ENCODE measurements at regions not wholly inside any gene's neighbourhood (a gene's known extent, or its start where the extent isn't known, plus 50 kb on each side); places are given as distances from the start of the nearest gene placed in this dataset.

- H3K27ac Mint-ChIP-seq, result no peak overlapping the region
Observed at GRCh38 chr13:104798486-104798885, 1732.3 kb upstream of the SLC10A2 start.

GRCh38 chr13:104796581-104796980 lies 1730.4 kb upstream of the SLC10A2 start:
- peaks cover 0 to 1% of the 10 kb centered on the region in 2 donors for H3K9me3 Mint-ChIP-seq
- no peaks in the 10 kb centered on the region for H3K36me3 Mint-ChIP-seq
- H3K4me3 Mint-ChIP-seq, result no peak overlapping the region
- ATAC-seq (replicated peaks) (no peak), DNase-seq (no peak)
- H3K4me1 Mint-ChIP-seq, result no peaks in the 10 kb centered on the region
- H3K27me3 Mint-ChIP-seq, result no peaks in the 10 kb centered on the region
- H3K27ac Mint-ChIP-seq, result no peak overlapping the region

More at GRCh38 chr13:104798486-104798885, 1732.3 kb upstream of the SLC10A2 start:
- H3K4me3 Mint-ChIP-seq, result no peak overlapping the region
- no peaks in the 10 kb centered on the region for H3K36me3 Mint-ChIP-seq
- peaks cover 0 to 1% of the 10 kb centered on the region in 2 donors for H3K9me3 Mint-ChIP-seq
- H3K4me1 Mint-ChIP-seq, result no peaks in the 10 kb centered on the region
- DNase-seq, result no peak
- H3K27me3 Mint-ChIP-seq, result no peaks in the 10 kb centered on the region
- no peak for ATAC-seq (replicated peaks)

DNA sequence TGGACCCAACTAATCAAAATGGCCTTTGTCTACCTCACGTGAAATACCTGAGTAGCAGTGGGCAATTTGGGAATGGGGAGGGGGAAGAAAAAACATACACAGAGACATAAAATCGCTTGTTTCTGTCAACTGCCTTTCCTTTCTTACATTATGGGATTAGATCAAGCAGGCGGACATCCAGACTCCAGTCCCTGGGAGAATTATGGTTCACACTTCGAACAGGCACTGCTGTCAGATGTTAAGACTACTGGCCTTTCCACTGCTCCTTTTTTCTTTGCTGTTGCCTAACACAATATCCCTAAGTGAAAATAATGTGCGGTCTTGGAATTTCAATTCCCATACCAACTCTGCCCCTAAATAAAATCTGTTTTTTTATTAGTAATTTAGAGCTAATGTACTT lies 1719.7 kb upstream of the SLC10A2 start:
- Mint-ChIP-seq H3K4me3 (no peak overlapping the region), H3K36me3 (no peaks in the 10 kb centered on the region), H3K9me3 (peaks cover 4 to 7% of the 10 kb centered on the region in 2 donors), H3K27ac (no peak overlapping the region), H3K27me3 (no peaks in the 10 kb centered on the region), H3K4me1 (peaks cover 0 to 2% of the 10 kb centered on the region in 2 donors)
- DNase-seq (no peak), ATAC-seq (replicated peaks) (no peak)

GRCh38 chr13:104784891-104785290 lies 1718.7 kb upstream of the SLC10A2 start:
- H3K27me3 Mint-ChIP-seq, result no peaks in the 10 kb centered on the region
- no peaks in the 10 kb centered on the region for H3K36me3 Mint-ChIP-seq
- DNase-seq, result no peak
- H3K9me3 Mint-ChIP-seq, result peaks cover 4 to 12% of the 10 kb centered on the region in 2 donors
- ATAC-seq (replicated peaks), result no peak
- H3K27ac Mint-ChIP-seq, result no peak overlapping the region
- no peak overlapping the region for H3K4me3 Mint-ChIP-seq
- peaks cover 0 to 2% of the 10 kb centered on the region in 2 donors for H3K4me1 Mint-ChIP-seq

DNA sequence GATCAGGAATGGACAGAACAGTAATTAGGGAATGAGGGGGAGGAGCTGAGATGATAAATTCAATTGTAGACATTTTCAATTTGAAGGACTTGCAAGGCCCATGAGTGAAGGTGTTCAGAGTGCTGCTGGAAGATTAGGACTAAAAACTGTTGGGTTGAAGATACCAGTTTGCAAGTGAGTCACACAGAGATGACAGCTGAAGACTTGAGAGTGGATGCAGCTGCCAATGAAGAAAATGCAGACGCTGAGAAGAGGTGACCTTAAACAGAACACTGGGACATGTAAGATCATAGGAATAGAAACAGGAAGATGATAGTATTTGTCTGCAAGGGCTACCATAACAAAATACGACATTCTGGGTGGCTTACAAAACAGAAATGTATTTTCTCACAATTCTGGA lies 1716.5 kb upstream of the SLC10A2 start:
- Mint-ChIP-seq H3K9me3 (peaks cover 4 to 12% of the 10 kb centered on the region in 2 donors), H3K4me3 (no peak overlapping the region), H3K4me1 (peaks cover 0 to 2% of the 10 kb centered on the region in 2 donors), H3K27me3 (no peaks in the 10 kb centered on the region), H3K27ac (no peak overlapping the region), H3K36me3 (no peaks in the 10 kb centered on the region)
- no peak for ATAC-seq (replicated peaks)
- no peak for DNase-seq

- no peak overlapping the region for H3K27ac Mint-ChIP-seq
Observed at GRCh38 chr13:104779311-104779993, 1713.2 kb upstream of the SLC10A2 start.

GRCh38 chr13:104773775-104774174 lies 1707.6 kb upstream of the SLC10A2 start:
- Mint-ChIP-seq H3K27ac (no peak overlapping the region), H3K27me3 (no peaks in the 10 kb centered on the region), H3K4me3 (no peak overlapping the region), H3K4me1 (no peaks in the 10 kb centered on the region), H3K36me3 (no peaks in the 10 kb centered on the region), H3K9me3 (no peaks in the 10 kb centered on the region)
- ATAC-seq (replicated peaks) (no peak), DNase-seq (no peak)

More at GRCh38 chr13:104779311-104779993, 1713.2 kb upstream of the SLC10A2 start:
- Mint-ChIP-seq H3K9me3 (peaks cover 4 to 12% of the 10 kb centered on the region in 2 donors), H3K36me3 (no peaks in the 10 kb centered on the region), H3K4me3 (no peak overlapping the region), H3K27me3 (no peaks in the 10 kb centered on the region), H3K4me1 (peaks cover 0 to 2% of the 10 kb centered on the region in 2 donors)
- no peak for DNase-seq
- ATAC-seq (replicated peaks), result no peak

GRCh38 chr13:104769545-104769944 lies 1703.3 kb upstream of the SLC10A2 start:
- H3K9me3 Mint-ChIP-seq, result no peaks in the 10 kb centered on the region
- H3K4me1 Mint-ChIP-seq, result no peaks in the 10 kb centered on the region
- H3K4me3 Mint-ChIP-seq, result no peak overlapping the region
- ATAC-seq (replicated peaks) (no peak), DNase-seq (no peak)
- no peak overlapping the region for H3K27ac Mint-ChIP-seq
- H3K36me3 Mint-ChIP-seq, result no peaks in the 10 kb centered on the region
- no peaks in the 10 kb centered on the region for H3K27me3 Mint-ChIP-seq

DNA sequence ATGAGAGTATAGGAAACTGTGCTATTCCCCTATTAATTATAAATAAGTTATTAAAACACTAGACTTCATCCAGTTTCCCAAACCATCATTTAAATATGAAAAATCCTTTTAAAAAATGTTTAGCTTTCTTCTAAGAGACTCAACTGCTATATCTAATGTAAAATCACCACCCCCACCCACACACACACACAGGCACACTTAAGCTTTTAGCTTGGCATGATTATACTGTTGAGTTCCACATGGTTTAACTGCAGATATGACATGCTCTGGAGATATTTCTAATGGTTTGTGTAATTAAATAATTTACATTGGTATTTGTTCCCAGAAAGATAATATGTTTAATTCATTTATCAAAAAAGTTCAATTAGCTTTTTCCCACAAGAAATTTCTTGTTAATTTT lies 1700.1 kb upstream of the SLC10A2 start:
- no peak for ATAC-seq (replicated peaks)

DNA sequence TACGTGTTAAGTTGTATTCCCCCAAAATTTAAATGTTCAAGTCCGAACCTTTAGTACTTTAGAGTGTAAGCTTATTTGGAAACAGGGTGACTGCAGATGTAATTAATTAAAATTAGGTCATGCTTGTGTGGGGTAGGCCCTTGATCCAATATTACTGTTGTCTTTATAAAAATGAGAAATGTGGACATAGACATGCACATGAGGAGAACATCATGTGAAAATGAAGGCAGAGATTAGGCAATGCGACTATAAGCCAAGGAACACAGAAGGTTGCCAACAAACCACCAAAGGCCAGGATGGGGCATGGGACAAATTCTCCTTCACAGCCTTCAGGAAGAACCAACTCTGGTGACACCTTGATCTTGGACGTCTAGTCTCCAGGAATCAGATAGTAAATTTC lies 1698.4 kb upstream of the SLC10A2 start:
- no peaks in the 10 kb centered on the region for H3K4me1 Mint-ChIP-seq
- H3K27ac Mint-ChIP-seq, result no peak overlapping the region
- H3K4me3 Mint-ChIP-seq, result no peak overlapping the region
- H3K27me3 Mint-ChIP-seq, result no peaks in the 10 kb centered on the region
- no peaks in the 10 kb centered on the region for H3K36me3 Mint-ChIP-seq
- ATAC-seq (replicated peaks), result no peak
- no peaks in the 10 kb centered on the region for H3K9me3 Mint-ChIP-seq
- no peak for DNase-seq

More for the DNA sequence above, 1700.1 kb upstream of the SLC10A2 start:
- DNase-seq, result no peak
- Mint-ChIP-seq H3K27ac (no peak overlapping the region), H3K36me3 (no peaks in the 10 kb centered on the region), H3K27me3 (no peaks in the 10 kb centered on the region), H3K9me3 (no peaks in the 10 kb centered on the region), H3K4me1 (no peaks in the 10 kb centered on the region), H3K4me3 (no peak overlapping the region)

DNA sequence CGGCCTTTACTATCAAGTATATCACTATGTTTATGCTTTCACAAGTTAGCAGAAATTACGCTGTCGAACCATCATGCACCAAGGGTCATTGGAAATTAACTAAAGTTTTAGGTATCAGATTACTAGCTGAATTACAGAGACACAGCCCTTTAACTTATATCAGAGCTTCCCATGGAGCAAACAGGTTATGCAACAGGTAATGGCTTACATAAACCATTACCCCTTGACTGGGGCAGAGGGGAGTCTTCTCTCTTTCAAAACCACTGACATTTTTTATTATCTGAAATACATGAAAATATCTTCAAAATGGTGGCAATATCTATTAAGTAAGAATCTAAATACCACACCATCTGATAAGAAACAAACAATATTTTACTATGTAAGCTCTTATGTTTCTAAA lies 1692.9 kb upstream of the SLC10A2 start:
- no peaks in the 10 kb centered on the region for H3K36me3 Mint-ChIP-seq
- no peaks in the 10 kb centered on the region for H3K4me1 Mint-ChIP-seq
- ATAC-seq (replicated peaks) (no peak), DNase-seq (no peak)
- H3K27ac Mint-ChIP-seq, result no peak overlapping the region
- H3K4me3 Mint-ChIP-seq, result no peak overlapping the region
- H3K27me3 Mint-ChIP-seq, result no peaks in the 10 kb centered on the region
- H3K9me3 Mint-ChIP-seq, result no peaks in the 10 kb centered on the region

- no peak for ATAC-seq (replicated peaks)
- Mint-ChIP-seq H3K36me3 (no peaks in the 10 kb centered on the region), H3K4me1 (no peaks in the 10 kb centered on the region), H3K4me3 (no peak overlapping the region), H3K27me3 (no peaks in the 10 kb centered on the region), H3K9me3 (peaks cover 0 to 2% of the 10 kb centered on the region in 2 donors), H3K27ac (no peak overlapping the region)
- DNase-seq, result no peak
Observed at GRCh38 chr13:104757712-104758111, 1691.5 kb upstream of the SLC10A2 start.

DNA sequence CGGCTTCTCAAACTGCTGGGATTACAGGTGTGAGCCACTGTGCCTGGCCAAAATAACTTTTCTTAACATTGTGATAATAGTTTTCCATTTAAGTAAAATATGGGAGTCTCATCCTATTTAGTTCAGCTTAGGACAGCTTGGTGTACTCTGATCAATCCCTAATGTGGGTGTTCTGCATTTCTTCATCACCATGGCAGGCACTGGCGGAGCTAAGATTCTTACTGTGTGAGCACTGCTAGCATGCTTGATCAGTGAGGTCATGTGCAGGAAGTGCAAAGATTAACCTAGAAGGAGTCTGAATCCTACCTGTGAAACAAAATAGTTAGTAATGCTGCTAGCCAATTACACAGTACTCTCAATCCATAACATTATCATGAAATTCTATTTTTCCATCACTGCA lies 1684.2 kb upstream of the SLC10A2 start:
- no peak for DNase-seq
- H3K9me3 Mint-ChIP-seq, result peaks cover 3 to 4% of the 10 kb centered on the region in 2 donors
- ATAC-seq (replicated peaks), result no peak
- no peaks in the 10 kb centered on the region for H3K4me1 Mint-ChIP-seq
- H3K27ac Mint-ChIP-seq, result no peak overlapping the region
- no peak overlapping the region for H3K4me3 Mint-ChIP-seq
- no peaks in the 10 kb centered on the region for H3K36me3 Mint-ChIP-seq
- H3K27me3 Mint-ChIP-seq, result no peaks in the 10 kb centered on the region

GRCh38 chr13:104740641-104741222 lies 1674.5 kb upstream of the SLC10A2 start:
- H3K4me1 Mint-ChIP-seq, result no peaks in the 10 kb centered on the region
- no peak for DNase-seq
- ATAC-seq (replicated peaks), result no peak
- H3K36me3 Mint-ChIP-seq, result no peaks in the 10 kb centered on the region
- no peak overlapping the region for H3K27ac Mint-ChIP-seq
- no peaks in the 10 kb centered on the region for H3K27me3 Mint-ChIP-seq
- H3K4me3 Mint-ChIP-seq, result no peak overlapping the region
- H3K9me3 Mint-ChIP-seq, result no peaks in the 10 kb centered on the region

- H3K9me3 Mint-ChIP-seq, result no peaks in the 10 kb centered on the region
- no peak for ATAC-seq (replicated peaks)
- no peak for DNase-seq
- no peaks in the 10 kb centered on the region for H3K4me1 Mint-ChIP-seq
- no peak overlapping the region for H3K27ac Mint-ChIP-seq
- no peaks in the 10 kb centered on the region for H3K27me3 Mint-ChIP-seq
- no peak overlapping the region for H3K4me3 Mint-ChIP-seq
- no peaks in the 10 kb centered on the region for H3K36me3 Mint-ChIP-seq
Observed at GRCh38 chr13:104737713-104738112, 1671.5 kb upstream of the SLC10A2 start.
